ENCODE measurements at regions not wholly inside any gene's neighbourhood (a gene's known extent, or its start where the extent isn't known, plus 50 kb on each side); places are given as distances from the start of the nearest gene placed in this dataset.

- no peak overlapping the region for H3K4me3 ChIP-seq
- WGBS, 2 donors (ENCODE audit: low coverage in 1 of 2), result 40 to 89% methylated on average over 2 to 4 of the region's 12 CpGs
- peaks cover 2% of the 10 kb centered on the region for H3K27me3 ChIP-seq
- no peak for ATAC-seq
- peaks cover 0 to 8% (median 0%) of the 10 kb centered on the region in 3 donors for H3K9me3 ChIP-seq
- TF ChIP-seq EP300 (IDR thresholded peaks at IDR 0.05) (no peak), POLR2A (IDR thresholded peaks at IDR 0.05) (no peak), CTCF (IDR thresholded peaks at IDR 0.05) (no peak), POLR2AphosphoS5 (IDR thresholded peaks at IDR 0.05) (no peak)
- H3K27ac ChIP-seq, result no peak overlapping the region
- no peaks in the 10 kb centered on the region for H3K36me3 ChIP-seq
- no peaks in the 10 kb centered on the region for H3K4me1 ChIP-seq
These were observed 99.5 kb upstream of the ZFP64 start for GRCh38 chr20:52291109-52291508.

GRCh38 chr20:52290569-52290968 is 99.0 kb upstream of the ZFP64 start:
- H3K27me3 ChIP-seq, result peaks cover 7% of the 10 kb centered on the region
- ATAC-seq, result no peak
- H3K9me3 ChIP-seq, result peaks cover 0 to 8% (median 0%) of the 10 kb centered on the region in 3 donors
- H3K27ac ChIP-seq, result no peak overlapping the region
- no peaks in the 10 kb centered on the region for H3K36me3 ChIP-seq
- no peak overlapping the region for H3K4me3 ChIP-seq
- 57 to 76% methylated on average over 4 of the region's 4 CpGs for WGBS, 2 donors (ENCODE audit: low coverage in 1 of 2)
- TF ChIP-seq CTCF (IDR thresholded peaks at IDR 0.05) (no peak), POLR2A (IDR thresholded peaks at IDR 0.05) (no peak), EP300 (IDR thresholded peaks at IDR 0.05) (no peak), POLR2AphosphoS5 (IDR thresholded peaks at IDR 0.05) (no peak)
- no peaks in the 10 kb centered on the region for H3K4me1 ChIP-seq

GRCh38 chr20:52289956-52290565 is 98.5 kb upstream of the ZFP64 start:
- TF ChIP-seq EP300 (IDR thresholded peaks at IDR 0.05), result no peak
- Histone ChIP-seq H3K4me3 (no peak overlapping the region), H3K27ac (no peak overlapping the region), H3K9me3 (peaks cover 0 to 8% (median 0%) of the 10 kb centered on the region in 3 donors), H3K4me1 (no peaks in the 10 kb centered on the region), H3K27me3 (peaks cover 12% of the 10 kb centered on the region), H3K36me3 (no peaks in the 10 kb centered on the region)
- 53 to 70% methylated on average over 2 to 3 of the region's 3 CpGs for WGBS, 2 donors (ENCODE audit: low coverage in 1 of 2)
- no peak for ATAC-seq

- no peaks in the 10 kb centered on the region for H3K36me3 ChIP-seq
- H3K27ac ChIP-seq, result no peak overlapping the region
- H3K9me3 ChIP-seq, result no peaks in the 10 kb centered on the region
- H3K4me3 ChIP-seq, result no peak overlapping the region
- 83 to 100% methylated on average over 1 to 2 of the region's 2 CpGs for WGBS, 2 donors (ENCODE audit: low coverage in 1 of 2)
- H3K4me1 ChIP-seq, result peaks cover 0 to 5% (median 0%) of the 10 kb centered on the region in 3 donors
- no peak for ATAC-seq
- TF ChIP-seq CTCF (IDR thresholded peaks at IDR 0.05) (no peak), POLR2AphosphoS5 (IDR thresholded peaks at IDR 0.05) (no peak), POLR2A (IDR thresholded peaks at IDR 0.05) (no peak), EP300 (IDR thresholded peaks at IDR 0.05) (no peak)
- peaks cover 25% of the 10 kb centered on the region for H3K27me3 ChIP-seq
These were observed 88.8 kb upstream of the ZFP64 start for GRCh38 chr20:52280407-52280806.

GRCh38 chr20:52279706-52280105 is 88.1 kb upstream of the ZFP64 start:
- TF ChIP-seq POLR2A (IDR thresholded peaks at IDR 0.05) (no peak), CTCF (IDR thresholded peaks at IDR 0.05) (no peak), POLR2AphosphoS5 (IDR thresholded peaks at IDR 0.05) (no peak), EP300 (IDR thresholded peaks at IDR 0.05) (no peak)
- Histone ChIP-seq H3K9me3 (no peaks in the 10 kb centered on the region), H3K36me3 (no peaks in the 10 kb centered on the region), H3K4me1 (peaks cover 0 to 12% (median 0%) of the 10 kb centered on the region in 3 donors), H3K4me3 (no peak overlapping the region), H3K27me3 (peaks cover 18% of the 10 kb centered on the region), H3K27ac (no peak overlapping the region)
- ATAC-seq, result no peak
- WGBS, 2 donors (ENCODE audit: low coverage in 1 of 2), result 17 to 50% methylated on average over 2 of the region's 2 CpGs

Data from gastroesophageal sphincter (tissue), 4 donors.